ENCODE measurements at regions not wholly inside any gene's neighbourhood (a gene's known extent, or its start where the extent isn't known, plus 50 kb on each side); places are given as distances from the start of the nearest gene placed in this dataset.

GRCh38 chr10:47190301-47190700 is 109.7 kb upstream of the GDF10 start:
- no peak for DNase-seq (ENCODE audit: low read depth, low spot score)

GRCh38 chr10:47190802-47191450 is 109.1 kb upstream of the GDF10 start:
- DNase-seq (ENCODE audit: low read depth, low spot score): no peak

DNA sequence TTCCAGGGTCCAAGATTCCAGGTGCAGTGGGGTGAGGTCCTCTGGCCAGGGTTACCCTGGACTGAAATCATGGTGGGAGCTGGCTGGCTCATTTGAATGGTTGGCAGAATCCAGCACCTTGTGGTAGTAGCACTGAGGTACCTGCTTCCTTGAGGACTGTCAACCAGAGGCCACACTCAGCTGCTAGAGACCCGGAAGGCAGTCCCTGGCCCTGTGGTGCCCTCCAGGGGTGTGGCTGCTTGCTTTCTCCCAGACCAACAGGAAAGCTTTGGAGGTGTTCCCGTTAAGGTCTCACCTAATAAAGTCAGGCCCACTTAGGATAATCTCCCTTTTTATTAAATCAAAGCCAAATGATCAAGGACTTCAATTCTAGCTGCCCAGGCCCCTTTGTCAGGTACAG is 107.7 kb upstream of the GDF10 start:
- no peak for DNase-seq (ENCODE audit: low read depth, low spot score)

GRCh38 chr10:47193666-47194065 is 106.3 kb upstream of the GDF10 start:
- DNase-seq (ENCODE audit: low read depth, low spot score): no peak

- DNase-seq (ENCODE audit: low read depth, low spot score): no peak
These were observed 104.6 kb upstream of the GDF10 start for GRCh38 chr10:47195274-47195885.

GRCh38 chr10:47196691-47197090 is 103.3 kb upstream of the GDF10 start:
- DNase-seq (ENCODE audit: low read depth, low spot score): no peak

DNA sequence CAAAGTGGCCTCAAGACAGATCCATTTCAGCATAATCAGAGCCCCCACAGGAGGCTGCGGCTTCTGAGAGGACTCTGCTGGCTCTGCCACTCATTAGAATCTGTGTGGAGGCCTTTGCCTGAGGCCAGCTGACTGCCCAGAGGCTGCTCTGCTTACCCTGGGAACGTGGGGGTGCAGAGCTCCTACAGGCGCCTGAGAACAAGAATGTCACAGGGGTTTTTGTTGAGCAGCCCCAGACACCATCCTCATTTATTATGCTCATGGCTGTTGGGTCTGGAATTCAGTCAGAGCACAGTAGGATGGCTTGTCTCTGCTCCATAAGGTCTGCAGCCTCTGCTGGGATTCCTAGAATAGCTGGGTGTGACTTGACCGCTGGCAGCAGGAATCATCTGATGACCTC is 101.8 kb upstream of the GDF10 start:
- no peak for DNase-seq (ENCODE audit: low read depth, low spot score)

DNA sequence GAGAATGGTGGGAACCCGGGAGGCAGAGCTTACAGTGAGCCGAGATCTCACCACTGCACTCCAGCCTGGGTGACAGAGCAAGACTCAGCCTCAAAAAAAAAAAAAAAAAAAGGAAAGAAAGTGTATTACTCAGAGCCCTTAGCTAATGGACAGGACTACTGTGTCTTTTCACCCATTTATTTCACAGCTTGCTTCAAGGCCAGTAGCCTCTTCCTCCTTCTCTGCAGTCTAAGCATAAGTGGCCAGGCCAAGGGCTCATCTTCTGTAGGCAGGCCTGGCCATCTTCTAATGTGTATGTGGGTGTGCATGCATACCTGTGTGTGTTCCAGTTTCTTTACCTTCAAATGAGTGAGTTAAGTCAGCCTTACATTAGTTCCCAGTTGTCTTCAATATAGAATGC is 94.8 kb upstream of the GDF10 start:
- DNase-seq (ENCODE audit: low read depth, low spot score): no peak

- DNase-seq (ENCODE audit: low read depth, low spot score): no peak
These were observed 93.3 kb upstream of the GDF10 start for GRCh38 chr10:47206449-47207280.

- no peak for DNase-seq (ENCODE audit: low read depth, low spot score)
These were observed 92.7 kb upstream of the GDF10 start for GRCh38 chr10:47207281-47207615.

GRCh38 chr10:47207894-47208469 is 92.0 kb upstream of the GDF10 start:
- DNase-seq (ENCODE audit: low read depth, low spot score): no peak

GRCh38 chr10:47209466-47209865 is 90.5 kb upstream of the GDF10 start:
- no peak for DNase-seq (ENCODE audit: low read depth, low spot score)

DNA sequence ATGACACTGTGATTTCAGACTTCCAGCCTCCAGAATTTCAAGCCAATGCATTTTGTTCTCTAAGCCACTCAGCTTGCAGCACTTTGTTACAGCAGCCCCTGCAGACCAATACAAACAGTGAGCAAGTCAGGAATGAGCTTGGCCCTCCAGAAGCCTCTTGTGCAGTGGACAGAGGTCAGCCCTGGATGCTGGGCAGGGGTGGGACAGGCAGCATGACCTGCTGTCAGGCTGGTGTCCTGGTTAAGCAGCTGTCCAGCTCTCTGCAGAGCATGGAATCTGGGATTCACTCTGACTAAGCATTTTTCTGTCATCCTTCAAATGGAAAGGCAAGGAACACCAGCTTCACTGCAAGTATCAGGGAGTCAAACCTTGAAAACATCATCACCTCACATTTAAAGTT is 85.5 kb upstream of the GDF10 start:
- DNase-seq (ENCODE audit: low read depth, low spot score): no peak

DNA sequence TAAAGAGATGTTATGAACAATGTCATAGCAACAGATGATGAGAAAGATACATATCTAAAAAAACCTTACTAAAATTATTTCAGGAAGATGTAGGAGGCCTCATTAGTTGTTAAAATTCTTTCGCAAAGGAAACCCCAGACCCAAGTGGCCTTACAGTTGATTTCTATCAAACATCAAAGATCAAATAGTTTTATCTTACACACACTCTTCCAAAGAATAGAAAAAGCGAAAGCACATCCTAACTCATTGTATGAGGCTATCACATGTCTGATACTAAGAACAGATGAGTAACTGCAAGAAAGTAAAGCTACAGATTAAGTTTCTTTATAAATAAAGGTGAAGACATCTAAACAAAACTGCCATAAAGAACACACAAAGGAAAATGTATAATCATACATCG is 82.9 kb upstream of the GDF10 start:
- no peak for DNase-seq (ENCODE audit: low read depth, low spot score)

DNA sequence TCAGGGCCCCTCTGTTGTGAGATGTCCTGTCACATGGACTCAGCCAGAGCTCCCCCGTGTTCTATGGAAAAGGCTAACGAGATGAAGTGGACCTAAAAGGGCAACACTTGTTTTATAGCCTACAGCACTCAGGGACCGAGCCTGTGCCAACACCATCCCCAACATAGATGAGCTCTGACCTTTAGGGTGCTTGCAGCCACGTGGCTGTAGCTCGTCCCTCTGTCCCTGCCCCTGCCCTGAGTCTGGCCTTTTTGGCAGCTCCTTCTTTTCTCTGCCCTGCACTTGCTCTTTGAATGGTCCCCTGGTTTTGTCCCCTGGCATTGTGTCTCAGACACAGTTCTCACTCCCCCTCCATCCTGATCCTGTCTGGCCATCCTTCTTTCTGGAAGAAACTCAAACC is 81.2 kb upstream of the GDF10 start:
- DNase-seq (ENCODE audit: low read depth, low spot score): no peak

DNA sequence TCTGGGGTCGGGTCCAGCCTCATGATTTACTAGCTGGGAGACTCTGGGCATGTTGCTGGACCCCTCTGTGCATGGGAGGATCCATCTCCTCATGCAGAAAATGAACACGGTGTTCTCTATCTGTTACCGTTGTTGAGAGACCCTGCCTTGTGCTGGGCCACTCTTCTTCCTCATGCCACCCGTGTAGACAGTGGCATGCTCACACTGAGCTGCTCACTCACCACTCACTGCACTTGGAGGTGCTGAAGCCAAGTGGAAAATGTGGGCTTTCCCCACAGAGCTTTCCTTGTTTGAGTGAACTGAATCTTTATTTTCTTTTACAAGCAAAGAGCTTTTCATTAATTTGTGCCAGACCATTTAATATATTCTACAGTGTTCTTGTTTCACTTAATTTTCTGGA is 77.5 kb upstream of the GDF10 start:
- DNase-seq (ENCODE audit: low read depth, low spot score): no peak

- DNase-seq (ENCODE audit: low read depth, low spot score): no peak
These were observed 76.8 kb upstream of the GDF10 start for GRCh38 chr10:47223236-47223635.

- DNase-seq (ENCODE audit: low read depth, low spot score): no peak
These were observed 75.3 kb upstream of the GDF10 start for GRCh38 chr10:47224546-47225218.

DNA sequence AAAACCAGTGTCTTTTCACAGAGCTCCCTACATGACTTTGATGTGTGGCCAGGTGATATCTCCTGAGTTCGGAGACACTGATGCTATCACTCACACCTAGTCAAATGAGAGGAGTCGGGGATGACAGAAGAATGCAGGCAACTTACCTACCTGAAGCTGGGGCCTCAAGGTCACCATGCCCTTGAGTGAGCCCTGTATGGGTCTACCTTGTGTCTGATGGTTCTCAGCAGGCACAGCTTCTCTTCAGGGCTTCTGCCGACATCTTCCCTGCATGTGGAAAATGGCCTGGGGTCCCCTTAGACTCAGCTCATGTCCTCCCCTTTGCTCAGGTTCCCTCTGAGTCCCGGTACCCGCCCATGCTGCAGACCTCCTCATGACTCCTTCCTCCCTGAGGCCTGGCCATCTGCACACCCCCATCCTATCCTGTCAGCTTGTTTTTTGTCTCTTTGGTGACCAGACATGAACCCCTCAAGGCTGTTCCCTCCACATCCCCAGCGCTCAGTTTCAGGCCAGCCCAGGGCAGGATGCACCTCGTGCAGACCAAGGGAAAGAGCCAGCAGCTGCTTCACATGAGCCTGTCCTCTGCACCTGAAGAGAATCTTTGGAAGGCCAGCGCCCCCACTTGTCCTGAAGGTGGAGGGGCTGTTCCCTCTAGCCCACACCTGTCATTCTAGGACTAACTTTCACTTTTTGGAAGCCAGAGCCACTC is 74.6 kb upstream of the GDF10 start:
- DNase-seq (ENCODE audit: low read depth, low spot score): no peak

GRCh38 chr10:47225928-47226645 is 73.9 kb upstream of the GDF10 start:
- DNase-seq (ENCODE audit: low read depth, low spot score): no peak

DNA sequence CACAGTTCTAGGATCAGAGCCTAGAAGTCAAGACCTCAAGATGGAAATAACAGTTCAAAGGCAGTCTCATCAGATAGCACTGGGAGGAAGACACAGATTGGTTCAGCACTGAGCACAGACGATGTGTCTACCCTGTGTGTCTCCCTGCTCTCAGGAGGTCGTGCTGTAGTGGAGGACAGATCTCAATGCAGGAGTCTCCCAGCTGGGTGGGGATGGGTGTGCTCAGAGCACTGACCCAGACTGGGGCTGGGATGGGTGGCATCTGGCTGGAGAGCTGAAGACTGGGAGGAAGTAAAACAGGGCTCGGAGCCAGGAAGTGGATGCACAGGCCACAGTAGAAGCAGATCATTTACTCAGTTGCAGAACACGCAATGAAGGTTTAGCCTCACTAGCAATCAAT is 69.5 kb upstream of the GDF10 start:
- no peak for DNase-seq (ENCODE audit: low read depth, low spot score)
